Heart left ventricle (tissue), 16 donors: ENCODE measurements at regions not wholly inside any gene's neighbourhood (a gene's known extent, or its start where the extent isn't known, plus 50 kb on each side); places are given as distances from the start of the nearest gene placed in this dataset.
"Not testable (repeated sequence)": the region's sequence is repeated elsewhere in the genome, so short reads cannot be mapped to it uniquely, and the experiment has no call there.

Experiments used
- ATAC-seq, 4 donors: fragments of 200-7000 bp; cut with Tn5 transposase; one replicate each; pipeline ENCODE4 v1.9.1; 2020 to 2022; ENCODE audit warnings: moderate library complexity in 4 of 4, mild to moderate bottlenecking in 3 of 4, moderate number of reproducible peaks in 1 of 4
- DNase-seq, 5 donors: peaks; one replicate each; pipeline ENCODE4 v3.0.0-alpha.2; 2020
- H3K27ac ChIP-seq, 12 donors: fragments of 200-600 bp; sonication (generic) in 4 of 12; one replicate each; pipeline versions ENCODE4 v1.5.0 to v1.8.0; 2016 to 2022; ENCODE audit warnings: mild to moderate bottlenecking in 2 of 12
- H3K27me3 ChIP-seq, 9 donors: fragments of 200-600 bp; sonication (generic) in 2 of 9; one replicate each; pipeline versions ENCODE4 v1.5.1 to v1.8.0; 2016 to 2022; ENCODE audit warnings: mild to moderate bottlenecking in 3 of 9
- H3K36me3 ChIP-seq, 9 donors: fragments of 200-600 bp; sonication (generic) in 2 of 9; one replicate each; pipeline versions ENCODE4 v1.5.0 to v1.8.0; 2018 to 2022; ENCODE audit warnings: mild to moderate bottlenecking in 2 of 9
- H3K4me1 ChIP-seq, 12 donors: fragments of 200-600 bp; sonication (generic) in 4 of 12; one replicate each; pipeline versions ENCODE4 v1.5.0 to v1.8.0; 2016 to 2022; ENCODE audit warnings: mild to moderate bottlenecking in 3 of 12
- H3K4me3 ChIP-seq, 12 donors: fragments of 200-600 bp; sonication (generic) in 4 of 12; one replicate each; pipeline versions ENCODE4 v1.5.0 to v1.8.0; 2017 to 2022; ENCODE audit warnings: mild to moderate bottlenecking in 9 of 12, moderate library complexity in 4 of 12
- H3K9me3 ChIP-seq, 12 donors: fragments of 200-600 bp; sonication (generic) in 4 of 12; one replicate each; pipeline versions ENCODE4 v1.5.0 to v1.8.0; 2016 to 2022; ENCODE audit warnings: mild to moderate bottlenecking in 1 of 12
- CTCF ChIP-seq, 12 donors: fragments of 200-600 bp; sonication (generic) in 4 of 12; IDR thresholded peaks; one replicate each; pipeline versions ENCODE4 v1.5.0 to v1.8.0; 2018 to 2022; ENCODE audit warnings: antibody characterized with exemption in 12 of 12, mild to moderate bottlenecking in 5 of 12
- POLR2A ChIP-seq, 2 donors: fragments of 450-650 bp; IDR thresholded peaks; one replicate each; pipeline ENCODE4 v1.6.1; 2017; ENCODE audit warnings: antibody characterized with exemption in 2 of 2, mild to moderate bottlenecking in 2 of 2, moderate library complexity in 2 of 2
- WGBS, 4 donors: extraction: QIAGEN DNeasy Blood & Tissue Kit in 2 of 4; methylation state at CpG; one replicate each; pipeline versions ENCODE4 v1.1.5 to v1.1.7; 2013 to 2018; 5-methylcytosine and 5-hydroxymethylcytosine counted together
- intact Hi-C, 10 donors: fragments of 100-400 bp; cut with DNase I; formaldehyde crosslinking; loops; one replicate each; pipeline versions ENCODE4 v1.11.1 to v1.14.2; 2022
- donor health status: ischemic (EF 13 %, LVEDD 7.1; RV severe dilation, severe dysfunction).
- donor health status: healthy with polysubstance abuse.
- donor health status: DM: no; HTN: yes; CAD: no.
- donor health status: DM: no; HTN: no; CAD: no.
- donor health status: ischemic (EF 25% LVEDD 6.9; RV normal size, moderate dysfunction).
- donor health status: ischemic (EF 25% LVEDD 5.7; RV mildly dilated, moderate dysfunction).
- donor health status: healthy.
- donor health status: DM: yes; HTN: yes; CAD: no.
- donor health status: ischemic (EF 35%, LVEDD 5.7; RV mildly dilated, moderate dysfunction).
- donor health status: nonischemic (EF 11% LVEDD 7.7; RV severe dilation, severe dysfunction).
- donor health status: DM: yes; HTN: yes; CAD: no.
- donor health status: PGD.
- donor health status: ischemic (EF 29% LVEDD 5.4; RV normal size, mild dysfunction).
- donor health status: nonischemic (EF 23%, LVEDD 6.1; RV moderate dilation, normal function).

GRCh38 chr3:159280386-159281191, 478.7 kb downstream of the MFSD1 start:
- TF ChIP-seq POLR2A (IDR thresholded peaks at IDR 0.05) (no peak), CTCF (IDR thresholded peaks at IDR 0.05) (no peak)
- 63 to 75% (median 67%) methylated on average over 10 of the region's 10 CpGs for WGBS, 4 donors
- no peak for DNase-seq
- no peak overlapping the region for H3K27ac ChIP-seq
- no peak overlapping the region for H3K4me3 ChIP-seq
- H3K4me1 ChIP-seq, result peaks cover 0 to 2% (median 0%) of the 10 kb centered on the region in 12 donors
- H3K9me3 ChIP-seq, result no peaks in the 10 kb centered on the region
- no peak for ATAC-seq
- H3K27me3 ChIP-seq, result no peaks in the 10 kb centered on the region
- intact Hi-C loops, result loop anchor here in 1 of 10 donors (10.0 kb wide), 1 partner anchor 304 kb away; no protein-coding TSS in a partner anchor
- H3K36me3 ChIP-seq, result no peaks in the 10 kb centered on the region

GRCh38 chr3:159293493-159293892, 491.6 kb downstream of the MFSD1 start:
- Histone ChIP-seq H3K27me3 (no peaks in the 10 kb centered on the region), H3K4me3 (no peak overlapping the region), H3K9me3 (no peaks in the 10 kb centered on the region), H3K4me1 (no peaks in the 10 kb centered on the region), H3K27ac (no peak overlapping the region), H3K36me3 (no peaks in the 10 kb centered on the region)
- ATAC-seq (no peak), DNase-seq (no peak)
- TF ChIP-seq CTCF (IDR thresholded peaks at IDR 0.05) (no peak), POLR2A (IDR thresholded peaks at IDR 0.05) (no peak)
- WGBS, 4 donors, result 43 to 62% (median 56%) methylated on average over 1 of the region's 1 CpG
- intact Hi-C loops, result no loop called here

GRCh38 chr3:159301961-159302360, 500.1 kb downstream of the MFSD1 start:
- DNase-seq (no peak), ATAC-seq (no peak)
- Histone ChIP-seq H3K4me3 (no peak overlapping the region), H3K27me3 (no peaks in the 10 kb centered on the region), H3K27ac (no peak overlapping the region), H3K9me3 (no peaks in the 10 kb centered on the region), H3K36me3 (no peaks in the 10 kb centered on the region), H3K4me1 (no peaks in the 10 kb centered on the region)
- 85 to 89% (median 87%) methylated on average over 1 of the region's 1 CpG for WGBS, 4 donors
- TF ChIP-seq CTCF (IDR thresholded peaks at IDR 0.05) (no peak), POLR2A (IDR thresholded peaks at IDR 0.05) (no peak)
- intact Hi-C loops, result no loop called here

- TF ChIP-seq POLR2A (IDR thresholded peaks at IDR 0.05) (no peak), CTCF (IDR thresholded peaks at IDR 0.05) (no peak)
- H3K4me3 ChIP-seq, result no peak overlapping the region
- no peaks in the 10 kb centered on the region for H3K27me3 ChIP-seq
- H3K27ac ChIP-seq, result no peak overlapping the region
- peaks cover 0 to 3% (median 0%) of the 10 kb centered on the region in 12 donors for H3K9me3 ChIP-seq
- no peak for DNase-seq
- intact Hi-C loops, result no loop called here
- H3K36me3 ChIP-seq, result no peaks in the 10 kb centered on the region
- no peaks in the 10 kb centered on the region for H3K4me1 ChIP-seq
- no peak for ATAC-seq
Observed at GRCh38 chr3:159305017-159305416, 503.2 kb downstream of the MFSD1 start.

GRCh38 chr3:159316706-159317105, 514.9 kb downstream of the MFSD1 start:
- H3K36me3 ChIP-seq, H3K4me3 ChIP-seq, DNase-seq, H3K27me3 ChIP-seq, H3K27ac ChIP-seq, H3K4me1 ChIP-seq, ATAC-seq, intact Hi-C loops: not testable (repeated sequence)
- 71 to 84% (median 76%) methylated on average over 3 of the region's 3 CpGs for WGBS, 4 donors
- peaks cover 0 to 11% (median 0%) of the 10 kb centered on the region in 12 donors for H3K9me3 ChIP-seq
